22Rv1 (cell line): ENCODE measurements at regions not wholly inside any gene's neighbourhood (a gene's known extent, or its start where the extent isn't known, plus 50 kb on each side); places are given as distances from the start of the nearest gene placed in this dataset.

Experiments
- ZFX ChIP-seq: fragments of 450-650 bp; IDR thresholded peaks from 2 replicates; pipeline ENCODE4 v1.6.1; 2017; ENCODE audit warnings: antibody characterized with exemption, borderline replicate concordance
- TF ChIP-seq, protein P1 (sequence below): fragments of 450-650 bp; IDR thresholded peaks from 2 replicates; pipeline ENCODE4 v1.5.1; 2017; ENCODE audit warnings: mild to moderate bottlenecking

DNA sequence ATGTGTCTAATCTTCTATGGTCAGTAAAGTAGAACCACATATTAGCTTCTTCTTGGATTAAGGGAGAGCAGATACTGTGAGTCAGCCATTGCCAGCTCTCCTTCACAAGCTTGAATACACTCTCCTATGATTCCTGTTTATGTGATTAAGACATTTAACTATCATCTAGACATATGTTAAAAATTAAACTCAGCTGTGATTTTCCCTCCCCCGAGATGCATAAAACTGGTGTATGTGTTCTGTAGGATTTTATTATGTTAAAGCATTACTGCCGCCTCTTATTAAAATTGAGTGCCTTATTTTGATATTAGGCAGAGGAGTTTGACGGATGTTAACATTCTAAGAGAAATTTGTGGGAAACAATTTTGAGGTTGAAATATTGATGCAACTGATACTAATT, 114.6 kb downstream of the ACTBL2 start:
- TF ChIP-seq, protein P1, sequence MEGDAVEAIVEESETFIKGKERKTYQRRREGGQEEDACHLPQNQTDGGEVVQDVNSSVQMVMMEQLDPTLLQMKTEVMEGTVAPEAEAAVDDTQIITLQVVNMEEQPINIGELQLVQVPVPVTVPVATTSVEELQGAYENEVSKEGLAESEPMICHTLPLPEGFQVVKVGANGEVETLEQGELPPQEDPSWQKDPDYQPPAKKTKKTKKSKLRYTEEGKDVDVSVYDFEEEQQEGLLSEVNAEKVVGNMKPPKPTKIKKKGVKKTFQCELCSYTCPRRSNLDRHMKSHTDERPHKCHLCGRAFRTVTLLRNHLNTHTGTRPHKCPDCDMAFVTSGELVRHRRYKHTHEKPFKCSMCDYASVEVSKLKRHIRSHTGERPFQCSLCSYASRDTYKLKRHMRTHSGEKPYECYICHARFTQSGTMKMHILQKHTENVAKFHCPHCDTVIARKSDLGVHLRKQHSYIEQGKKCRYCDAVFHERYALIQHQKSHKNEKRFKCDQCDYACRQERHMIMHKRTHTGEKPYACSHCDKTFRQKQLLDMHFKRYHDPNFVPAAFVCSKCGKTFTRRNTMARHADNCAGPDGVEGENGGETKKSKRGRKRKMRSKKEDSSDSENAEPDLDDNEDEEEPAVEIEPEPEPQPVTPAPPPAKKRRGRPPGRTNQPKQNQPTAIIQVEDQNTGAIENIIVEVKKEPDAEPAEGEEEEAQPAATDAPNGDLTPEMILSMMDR = no peak
- no peak for TF ChIP-seq ZFX
